ENCODE measurements at regions not wholly inside any gene's neighbourhood (a gene's known extent, or its start where the extent isn't known, plus 50 kb on each side); places are given as distances from the start of the nearest gene placed in this dataset.
A peak's percentile ranks its signal among the peaks of the same experiment; 100 is the strongest.

DNA sequence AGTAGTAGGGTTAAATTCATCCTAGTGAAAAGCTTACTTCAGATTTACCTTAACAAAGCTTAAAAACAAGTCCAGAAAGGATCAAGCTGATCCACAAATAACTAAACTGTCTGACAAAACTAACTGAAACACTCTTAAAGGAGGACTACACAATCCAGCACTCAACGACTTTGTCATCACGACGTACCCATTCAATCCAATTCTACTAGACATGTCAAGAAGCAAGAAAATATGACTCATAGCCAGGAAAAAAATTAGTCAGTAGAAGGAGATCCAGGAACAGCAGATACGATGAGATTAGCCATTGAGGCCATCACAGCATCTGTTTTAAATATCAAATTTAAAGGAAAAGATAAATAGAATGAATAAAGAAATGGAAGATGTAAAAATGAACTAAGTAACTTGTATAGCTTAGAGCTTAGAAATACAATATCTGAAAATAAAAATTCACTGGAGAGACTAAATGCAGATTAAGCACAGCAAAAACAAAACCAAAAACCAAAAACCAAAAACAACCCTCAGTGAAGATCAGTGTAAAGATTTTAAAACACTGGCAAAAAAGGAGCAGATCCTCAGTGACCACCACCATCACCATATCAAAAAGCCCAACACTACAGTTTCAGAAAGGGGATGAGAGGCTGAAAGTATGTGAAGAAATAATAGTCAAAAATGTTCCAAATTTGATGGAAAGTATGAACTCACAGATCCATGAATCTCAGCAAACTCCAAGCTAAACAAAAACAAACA, 95.0 kb upstream of the CCND2 start:
- TF ChIP-seq CTCF (IDR thresholded peaks at IDR 0.05; ENCODE audit: extremely low read depth, insufficient read depth, missing control alignments): no peak
- peak; percentile 25 for DNase-seq (ENCODE audit: low spot score)
- in situ Hi-C loops (cut with MboI; ENCODE audit: low pct_unique_long_range_greater_than_20kb, low sequenced_read_pairs, unreplicated experiment): no loop called here

DNA sequence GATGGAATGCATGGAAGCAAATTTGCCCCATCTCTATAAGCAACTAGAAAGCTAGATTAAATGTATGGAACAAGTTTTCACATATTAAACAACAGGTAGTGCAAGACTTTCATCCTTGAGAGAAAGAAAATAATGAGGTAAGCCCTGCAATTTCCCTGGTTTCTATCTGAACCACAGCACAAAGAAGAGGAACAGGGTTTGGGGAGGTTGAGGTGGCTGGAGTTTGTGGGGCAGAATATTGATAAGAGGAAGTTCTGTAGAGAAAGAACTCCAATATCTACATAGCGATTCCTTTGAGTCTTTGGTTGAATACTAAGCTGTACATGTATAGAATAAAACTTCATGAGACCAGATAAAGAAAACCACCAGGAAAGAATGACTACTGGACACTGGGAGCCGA, 96.3 kb upstream of the CCND2 start:
- TF ChIP-seq CTCF (IDR thresholded peaks at IDR 0.05; ENCODE audit: extremely low read depth, insufficient read depth, missing control alignments): no peak
- in situ Hi-C loops (cut with MboI; ENCODE audit: low pct_unique_long_range_greater_than_20kb, low sequenced_read_pairs, unreplicated experiment): no loop called here

GRCh38 chr12:4176168-4176567, 97.4 kb upstream of the CCND2 start:
- no peak for TF ChIP-seq CTCF (IDR thresholded peaks at IDR 0.05; ENCODE audit: extremely low read depth, insufficient read depth, missing control alignments)
- no peak for DNase-seq (ENCODE audit: low spot score)
- in situ Hi-C loops (cut with MboI; ENCODE audit: low pct_unique_long_range_greater_than_20kb, low sequenced_read_pairs, unreplicated experiment): no loop called here

More for the DNA sequence above, 96.3 kb upstream of the CCND2 start:
- DNase-seq (ENCODE audit: low spot score): no peak

DNA sequence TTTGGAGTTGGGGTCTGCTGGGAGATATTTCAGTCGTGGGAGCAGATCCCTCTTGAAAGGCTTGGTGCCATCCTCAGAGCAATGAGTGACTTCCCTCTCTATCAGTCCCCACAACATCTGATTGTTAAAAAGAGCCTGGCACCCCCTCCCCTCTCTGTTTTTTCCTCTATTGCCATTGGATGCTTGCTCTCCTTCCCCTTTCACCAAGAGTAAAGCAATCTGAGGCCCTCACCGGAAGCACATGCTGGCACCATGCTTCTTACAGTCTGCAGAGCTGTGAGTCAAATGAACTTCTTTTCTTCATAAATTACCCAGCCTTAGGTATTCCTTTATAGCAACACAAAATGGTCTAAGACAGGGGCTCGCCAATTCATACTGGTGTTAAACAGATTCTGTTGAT, 99.1 kb upstream of the CCND2 start:
- no peak for DNase-seq (ENCODE audit: low spot score)
- in situ Hi-C loops (cut with MboI; ENCODE audit: low pct_unique_long_range_greater_than_20kb, low sequenced_read_pairs, unreplicated experiment): no loop called here
- TF ChIP-seq CTCF (IDR thresholded peaks at IDR 0.05; ENCODE audit: extremely low read depth, insufficient read depth, missing control alignments): no peak

GRCh38 chr12:4172999-4173398, 100.6 kb upstream of the CCND2 start:
- DNase-seq (ENCODE audit: low spot score): no peak
- no peak for TF ChIP-seq CTCF (IDR thresholded peaks at IDR 0.05; ENCODE audit: extremely low read depth, insufficient read depth, missing control alignments)
- in situ Hi-C loops (cut with MboI; ENCODE audit: low pct_unique_long_range_greater_than_20kb, low sequenced_read_pairs, unreplicated experiment): no loop called here

GRCh38 chr12:4171742-4172141, 101.8 kb upstream of the CCND2 start:
- no peak for TF ChIP-seq CTCF (IDR thresholded peaks at IDR 0.05; ENCODE audit: extremely low read depth, insufficient read depth, missing control alignments)
- DNase-seq (ENCODE audit: low spot score): no peak
- in situ Hi-C loops (cut with MboI; ENCODE audit: low pct_unique_long_range_greater_than_20kb, low sequenced_read_pairs, unreplicated experiment): no loop called here
